ENCODE measurements at regions not wholly inside any gene's neighbourhood (a gene's known extent, or its start where the extent isn't known, plus 50 kb on each side); places are given as distances from the start of the nearest gene placed in this dataset.
A peak's percentile ranks its signal among the peaks of the same experiment; 100 is the strongest.

DNA sequence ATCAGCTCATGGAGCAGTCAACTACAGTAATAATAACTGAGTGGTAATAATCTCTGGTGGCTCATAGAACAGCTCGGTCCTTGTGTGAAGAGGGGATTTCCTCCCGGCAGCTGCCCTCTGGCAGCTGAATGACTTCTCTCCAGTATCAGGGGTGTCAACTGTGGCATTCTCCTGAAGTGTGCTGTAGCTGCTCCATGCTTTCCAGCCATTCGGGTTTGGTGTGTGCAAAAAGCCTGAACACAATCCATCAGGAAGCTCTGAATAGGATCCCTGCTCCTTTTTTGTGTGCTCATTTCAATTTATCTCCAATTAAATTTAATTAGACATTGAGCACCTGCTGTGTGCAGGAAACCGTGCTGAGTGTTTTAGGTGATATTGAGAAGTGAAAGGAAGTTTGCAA, 59.8 kb upstream of the BARX1 start:
- ChIA-PET POLR2A (no interaction called here), CTCF (interaction anchor here (1.0 to 5.2 kb wide), 9 partner anchors 10 to 332 kb away, joined by 3 to 43 read pairs (median 6); no protein-coding TSS in a partner anchor)
- TF ChIP-seq, protein P1, sequence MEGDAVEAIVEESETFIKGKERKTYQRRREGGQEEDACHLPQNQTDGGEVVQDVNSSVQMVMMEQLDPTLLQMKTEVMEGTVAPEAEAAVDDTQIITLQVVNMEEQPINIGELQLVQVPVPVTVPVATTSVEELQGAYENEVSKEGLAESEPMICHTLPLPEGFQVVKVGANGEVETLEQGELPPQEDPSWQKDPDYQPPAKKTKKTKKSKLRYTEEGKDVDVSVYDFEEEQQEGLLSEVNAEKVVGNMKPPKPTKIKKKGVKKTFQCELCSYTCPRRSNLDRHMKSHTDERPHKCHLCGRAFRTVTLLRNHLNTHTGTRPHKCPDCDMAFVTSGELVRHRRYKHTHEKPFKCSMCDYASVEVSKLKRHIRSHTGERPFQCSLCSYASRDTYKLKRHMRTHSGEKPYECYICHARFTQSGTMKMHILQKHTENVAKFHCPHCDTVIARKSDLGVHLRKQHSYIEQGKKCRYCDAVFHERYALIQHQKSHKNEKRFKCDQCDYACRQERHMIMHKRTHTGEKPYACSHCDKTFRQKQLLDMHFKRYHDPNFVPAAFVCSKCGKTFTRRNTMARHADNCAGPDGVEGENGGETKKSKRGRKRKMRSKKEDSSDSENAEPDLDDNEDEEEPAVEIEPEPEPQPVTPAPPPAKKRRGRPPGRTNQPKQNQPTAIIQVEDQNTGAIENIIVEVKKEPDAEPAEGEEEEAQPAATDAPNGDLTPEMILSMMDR (IDR thresholded peaks at IDR 0.05) = no peak
- H3K4me3 Mint-ChIP-seq = no peak overlapping the region
- no peak for DNase-seq
- H3K27ac Mint-ChIP-seq = no peak overlapping the region
- no peaks in the 10 kb centered on the region for H3K27me3 Mint-ChIP-seq
- no peaks in the 10 kb centered on the region for H3K9me3 Mint-ChIP-seq
- ATAC-seq = no peak
- intact Hi-C loops (cut with micrococcal nuclease) = no loop called here
- H3K36me3 Mint-ChIP-seq (ENCODE audit: low read depth) = no peaks in the 10 kb centered on the region
- peaks cover 12% of the 10 kb centered on the region for H3K4me1 Mint-ChIP-seq (ENCODE audit: low read depth)

DNA sequence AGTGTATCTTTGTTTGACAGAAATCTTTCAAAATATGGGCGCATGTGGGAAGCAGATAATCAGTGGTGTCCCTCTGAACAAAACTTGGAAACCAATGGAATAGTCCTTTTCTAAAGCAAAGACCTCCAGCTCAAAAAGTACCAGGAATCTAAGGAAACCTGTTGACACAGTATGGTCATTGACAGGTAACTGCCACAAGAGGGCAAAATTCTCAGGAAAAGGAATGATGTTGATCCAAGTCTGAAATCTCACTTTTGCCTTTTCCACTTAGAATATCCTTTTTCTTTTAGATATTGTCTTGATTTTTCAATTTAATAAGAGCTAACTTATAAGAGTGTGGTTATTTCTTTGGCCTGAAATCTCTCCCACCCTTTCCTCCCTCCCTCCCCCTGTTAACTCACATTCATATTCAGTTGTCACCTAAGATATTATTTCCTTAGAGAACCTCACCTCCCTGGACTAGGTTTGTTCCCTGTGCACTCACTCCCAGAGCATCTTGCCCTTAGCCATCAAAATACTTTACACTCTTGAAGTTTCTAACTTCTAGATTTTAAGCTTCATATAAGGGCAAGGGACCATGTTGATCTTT, 59.0 kb upstream of the BARX1 start:
- no peaks in the 10 kb centered on the region for H3K27me3 Mint-ChIP-seq
- no peaks in the 10 kb centered on the region for H3K36me3 Mint-ChIP-seq (ENCODE audit: low read depth)
- ATAC-seq (no peak), DNase-seq (no peak)
- POLR2A ChIA-PET = no interaction called here
- CTCF ChIA-PET = interaction anchor here (0.8 to 5.2 kb wide), 18 partner anchors 9 to 331 kb away, joined by 3 to 43 read pairs (median 4); no protein-coding TSS in a partner anchor
- intact Hi-C loops (cut with micrococcal nuclease) = no loop called here
- no peak overlapping the region for H3K4me3 Mint-ChIP-seq
- H3K9me3 Mint-ChIP-seq = no peaks in the 10 kb centered on the region
- TF ChIP-seq, protein P1 (IDR thresholded peaks at IDR 0.05) = peak; percentile 64
- peaks cover 12% of the 10 kb centered on the region for H3K4me1 Mint-ChIP-seq (ENCODE audit: low read depth)
- H3K27ac Mint-ChIP-seq = no peak overlapping the region

DNA sequence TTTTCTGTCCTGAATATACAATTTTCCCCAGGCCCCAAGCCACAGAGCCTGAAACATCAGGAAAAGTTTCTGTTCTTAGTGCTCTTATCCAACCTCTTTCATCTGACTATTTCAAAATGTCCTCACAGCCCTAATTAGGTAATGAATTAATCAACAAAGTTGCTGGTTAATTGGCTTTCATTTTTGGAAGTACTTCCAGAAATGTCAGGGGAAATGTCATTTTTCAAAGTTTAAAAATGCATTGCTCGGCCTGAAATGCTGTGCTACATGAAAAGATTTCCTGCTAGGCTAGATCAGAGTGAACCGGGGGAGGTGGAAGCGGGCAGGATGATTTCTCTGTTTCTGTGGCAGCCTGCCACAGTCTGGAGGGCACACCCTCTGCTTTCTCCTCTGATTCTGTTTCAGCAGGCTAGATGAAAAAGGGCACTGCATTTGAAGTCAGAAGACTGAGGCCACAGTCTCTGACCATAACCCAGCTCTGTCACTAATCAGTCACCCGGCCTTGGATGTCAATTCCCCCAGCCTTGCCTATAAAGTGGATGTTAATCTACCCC, 55.9 kb upstream of the BARX1 start:
- TF ChIP-seq, protein P1 (IDR thresholded peaks at IDR 0.05) = no peak
- Mint-ChIP-seq H3K27ac (no peak overlapping the region), H3K4me3 (no peak overlapping the region), H3K9me3 (no peaks in the 10 kb centered on the region), H3K36me3 (ENCODE audit: low read depth) (no peaks in the 10 kb centered on the region), H3K27me3 (no peaks in the 10 kb centered on the region), H3K4me1 (ENCODE audit: low read depth) (peaks cover 12% of the 10 kb centered on the region)
- peak; percentile 42 for ATAC-seq
- intact Hi-C loops (cut with micrococcal nuclease) = no loop called here
- DNase-seq = peak; percentile 14
- CTCF ChIA-PET = interaction anchor here (1.2 kb wide), 1 partner anchor 202 kb away, joined by 7 read pairs; no protein-coding TSS in a partner anchor
- POLR2A ChIA-PET = interaction anchor here (1.6 kb wide), 1 partner anchor 20 kb away, joined by 3 read pairs; no protein-coding TSS in a partner anchor

DNA sequence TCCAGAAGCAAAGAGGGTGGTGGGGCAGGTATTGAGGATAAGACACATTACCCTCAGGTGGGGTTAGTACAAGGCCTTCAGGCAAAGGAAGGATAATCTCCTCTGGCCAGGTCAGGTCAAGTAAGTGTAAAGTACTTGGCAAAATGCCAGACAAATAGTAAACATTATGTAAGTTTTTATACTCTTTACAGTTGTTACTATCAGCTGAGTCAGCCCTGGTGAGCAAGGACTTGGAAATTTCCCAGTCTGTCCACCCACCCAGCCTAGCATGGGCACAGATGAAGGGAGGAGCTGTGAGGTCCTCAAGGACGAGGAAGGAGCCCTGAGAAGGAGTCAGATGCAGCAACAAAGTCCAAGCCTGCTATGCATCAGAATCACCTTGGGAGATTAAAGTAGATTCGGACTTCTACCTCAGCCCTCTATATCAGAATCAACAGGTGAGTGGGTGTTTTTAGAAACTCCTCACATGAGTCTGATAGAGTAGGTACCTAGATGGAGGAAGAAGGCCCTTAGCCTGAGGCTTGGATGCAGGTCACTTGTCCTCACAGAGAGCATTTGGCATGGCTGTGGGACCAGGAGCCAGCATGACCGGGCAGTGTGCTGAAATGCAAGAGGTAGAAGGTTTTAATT, 50.2 kb upstream of the BARX1 start:
- Mint-ChIP-seq H3K9me3 (no peaks in the 10 kb centered on the region), H3K27ac (no peak overlapping the region), H3K4me3 (no peak overlapping the region), H3K4me1 (ENCODE audit: low read depth) (no peaks in the 10 kb centered on the region), H3K36me3 (ENCODE audit: low read depth) (no peaks in the 10 kb centered on the region), H3K27me3 (peaks cover 9% of the 10 kb centered on the region)
- DNase-seq (no peak), ATAC-seq (no peak)
- CTCF ChIA-PET = interaction anchor here (1.4 kb wide), 1 partner anchor 9 kb away, joined by 6 read pairs; no protein-coding TSS in a partner anchor
- POLR2A ChIA-PET = no interaction called here
- TF ChIP-seq, protein P1 (IDR thresholded peaks at IDR 0.05) = no peak
- intact Hi-C loops (cut with micrococcal nuclease) = no loop called here
